Lower lobe of right lung (tissue), 2 donors: ENCODE measurements at regions not wholly inside any gene's neighbourhood (a gene's known extent, or its start where the extent isn't known, plus 50 kb on each side); places are given as distances from the start of the nearest gene placed in this dataset.

Experiments used
- ATAC-seq, 2 donors: fragments of 200-7000 bp; cut with Tn5 transposase; one replicate each; pipeline ENCODE4 v1.9.1; 2020 to 2022; ENCODE audit warnings: mild to moderate bottlenecking in 2 of 2, moderate library complexity in 2 of 2
- DNase-seq: peaks from one replicate; pipeline ENCODE4 v3.0.0-alpha.2; 2020
- H3K27ac ChIP-seq: fragments of 200-600 bp; one replicate; pipeline ENCODE4 v1.8.0; 2022
- H3K27me3 ChIP-seq: fragments of 200-600 bp; one replicate; pipeline ENCODE4 v1.8.0; 2022; ENCODE audit warnings: low read depth
- H3K36me3 ChIP-seq: fragments of 200-600 bp; one replicate; pipeline ENCODE4 v1.8.0; 2022; ENCODE audit warnings: mild to moderate bottlenecking
- H3K4me1 ChIP-seq: fragments of 200-600 bp; one replicate; pipeline ENCODE4 v1.8.0; 2022
- H3K4me3 ChIP-seq: fragments of 200-600 bp; one replicate; pipeline ENCODE4 v1.8.0; 2022; ENCODE audit warnings: mild to moderate bottlenecking
- H3K9me3 ChIP-seq: fragments of 200-600 bp; one replicate; pipeline ENCODE4 v1.8.0; 2022
- intact Hi-C: fragments of 100-400 bp; cut with DNase I; formaldehyde crosslinking; loops from one replicate; pipeline ENCODE4 v1.11.0; 2022
- TF ChIP-seq, protein P1 (sequence below): fragments of 200-600 bp; IDR thresholded peaks from one replicate; pipeline ENCODE4 v1.8.0; 2022; ENCODE audit warnings: antibody characterized with exemption, mild to moderate bottlenecking
- donor health status: DM: no; HTN: yes; CAD: no; lungs with severe emphysema.

DNA sequence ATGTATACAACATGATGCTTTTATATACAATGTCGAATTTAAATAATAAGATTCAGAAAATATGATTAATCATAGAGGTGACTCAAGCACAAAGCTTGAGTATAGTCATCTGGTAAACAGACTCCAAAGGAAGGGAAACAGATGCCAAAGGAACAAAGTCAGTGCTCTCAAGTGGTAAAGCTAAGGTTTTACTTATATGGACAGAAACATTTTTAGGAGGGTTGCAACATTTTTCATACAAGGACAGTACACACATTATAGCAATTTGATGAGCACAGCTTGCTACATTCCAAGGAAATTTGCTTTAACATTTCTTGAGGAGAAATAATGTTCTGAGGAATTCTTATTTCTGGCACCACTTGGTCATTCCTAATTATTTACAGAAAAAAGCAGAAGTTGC, 333.4 kb upstream of the AADAT start:
- intact Hi-C loops: no loop called here
- no peak for ATAC-seq
- Histone ChIP-seq H3K9me3 (no peaks in the 10 kb centered on the region), H3K4me1 (no peaks in the 10 kb centered on the region), H3K4me3 (no peak overlapping the region), H3K27me3 (no peaks in the 10 kb centered on the region), H3K36me3 (no peaks in the 10 kb centered on the region), H3K27ac (no peak overlapping the region)
- TF ChIP-seq, protein P1, sequence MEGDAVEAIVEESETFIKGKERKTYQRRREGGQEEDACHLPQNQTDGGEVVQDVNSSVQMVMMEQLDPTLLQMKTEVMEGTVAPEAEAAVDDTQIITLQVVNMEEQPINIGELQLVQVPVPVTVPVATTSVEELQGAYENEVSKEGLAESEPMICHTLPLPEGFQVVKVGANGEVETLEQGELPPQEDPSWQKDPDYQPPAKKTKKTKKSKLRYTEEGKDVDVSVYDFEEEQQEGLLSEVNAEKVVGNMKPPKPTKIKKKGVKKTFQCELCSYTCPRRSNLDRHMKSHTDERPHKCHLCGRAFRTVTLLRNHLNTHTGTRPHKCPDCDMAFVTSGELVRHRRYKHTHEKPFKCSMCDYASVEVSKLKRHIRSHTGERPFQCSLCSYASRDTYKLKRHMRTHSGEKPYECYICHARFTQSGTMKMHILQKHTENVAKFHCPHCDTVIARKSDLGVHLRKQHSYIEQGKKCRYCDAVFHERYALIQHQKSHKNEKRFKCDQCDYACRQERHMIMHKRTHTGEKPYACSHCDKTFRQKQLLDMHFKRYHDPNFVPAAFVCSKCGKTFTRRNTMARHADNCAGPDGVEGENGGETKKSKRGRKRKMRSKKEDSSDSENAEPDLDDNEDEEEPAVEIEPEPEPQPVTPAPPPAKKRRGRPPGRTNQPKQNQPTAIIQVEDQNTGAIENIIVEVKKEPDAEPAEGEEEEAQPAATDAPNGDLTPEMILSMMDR: no peak
- DNase-seq: no peak

DNA sequence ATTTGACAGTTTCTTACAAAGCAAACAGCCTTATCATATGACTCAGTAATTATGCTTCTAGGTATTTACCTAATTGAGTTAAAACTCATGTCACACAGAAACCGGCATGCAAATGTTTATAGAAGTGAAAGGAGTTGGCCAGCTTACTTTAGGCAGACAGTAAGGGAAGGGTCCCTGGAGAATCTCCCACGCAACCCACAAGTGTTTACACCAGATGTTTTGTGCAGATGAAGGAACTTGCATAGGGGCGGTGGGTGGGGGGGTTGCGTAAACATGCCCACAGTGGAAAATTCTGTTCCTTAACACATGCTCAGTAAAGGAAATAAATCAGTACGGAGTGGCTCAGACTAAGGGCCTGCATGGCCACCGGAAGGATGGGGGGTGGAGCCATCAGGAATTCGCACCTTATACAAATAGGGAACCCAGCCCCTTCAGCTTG, 330.5 kb upstream of the AADAT start:
- no peak for ATAC-seq
- TF ChIP-seq, protein P1: no peak

GRCh38 chr4:170414961-170415360, 325.2 kb upstream of the AADAT start:
- H3K27me3 ChIP-seq: no peaks in the 10 kb centered on the region
- no peaks in the 10 kb centered on the region for H3K36me3 ChIP-seq
- TF ChIP-seq, protein P1: no peak
- no peaks in the 10 kb centered on the region for H3K4me1 ChIP-seq
- no peak overlapping the region for H3K27ac ChIP-seq
- no peak overlapping the region for H3K4me3 ChIP-seq
- no peak for DNase-seq
- ATAC-seq: no peak
- H3K9me3 ChIP-seq: no peaks in the 10 kb centered on the region
- intact Hi-C loops: no loop called here

More for the DNA sequence above, 330.5 kb upstream of the AADAT start:
- H3K27ac ChIP-seq: no peak overlapping the region
- H3K4me1 ChIP-seq: no peaks in the 10 kb centered on the region
- intact Hi-C loops: no loop called here
- DNase-seq: no peak
- no peak overlapping the region for H3K4me3 ChIP-seq
- no peaks in the 10 kb centered on the region for H3K27me3 ChIP-seq
- no peaks in the 10 kb centered on the region for H3K36me3 ChIP-seq
- H3K9me3 ChIP-seq: no peaks in the 10 kb centered on the region

DNA sequence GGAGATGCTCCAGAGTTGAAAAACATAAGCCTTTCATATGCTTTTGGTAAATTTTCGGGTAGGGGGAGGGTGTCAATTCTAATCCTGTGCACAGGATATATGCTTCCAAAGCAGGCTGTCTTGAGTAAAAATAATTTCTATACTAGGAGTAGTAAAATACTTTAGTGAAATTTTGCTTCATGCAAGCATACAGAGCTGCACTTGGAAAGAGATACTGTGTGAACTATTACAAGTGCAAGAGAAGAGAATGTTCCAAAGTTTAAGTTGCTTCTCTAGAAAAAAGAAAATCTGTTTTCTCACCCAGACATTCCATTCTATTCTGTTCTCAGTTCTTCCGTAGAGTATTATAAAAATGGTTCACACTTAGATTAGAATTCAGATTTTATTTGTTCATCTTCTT, 324.6 kb upstream of the AADAT start:
- ATAC-seq: no peak
- intact Hi-C loops: no loop called here
- no peaks in the 10 kb centered on the region for H3K4me1 ChIP-seq

DNA sequence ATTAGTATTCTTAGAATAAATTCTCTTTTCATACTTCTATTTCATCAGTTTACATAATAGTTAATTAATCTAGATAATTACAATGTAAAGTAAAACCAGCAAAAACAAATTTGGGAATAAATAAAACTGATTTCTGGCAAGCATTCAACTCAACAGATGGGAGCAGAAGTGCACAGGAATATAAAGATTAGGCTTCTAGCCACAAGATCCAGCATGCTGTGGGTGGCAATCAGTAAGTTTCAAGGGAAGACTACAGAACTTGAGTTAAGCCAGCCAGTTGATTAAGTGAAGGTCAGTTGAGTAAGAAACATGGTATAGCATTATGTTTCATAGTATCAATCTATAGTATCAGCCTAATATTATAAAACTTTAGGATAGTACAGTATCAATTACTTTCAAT, 324.2 kb upstream of the AADAT start:
- no peak overlapping the region for H3K4me3 ChIP-seq
- no peak for DNase-seq
- TF ChIP-seq, protein P1: no peak
- H3K4me1 ChIP-seq: no peaks in the 10 kb centered on the region
- no peaks in the 10 kb centered on the region for H3K9me3 ChIP-seq
- H3K27ac ChIP-seq: no peak overlapping the region
- no peaks in the 10 kb centered on the region for H3K27me3 ChIP-seq
- intact Hi-C loops: no loop called here
- no peak for ATAC-seq
- no peaks in the 10 kb centered on the region for H3K36me3 ChIP-seq

More for the DNA sequence above, 324.6 kb upstream of the AADAT start:
- no peak for DNase-seq
- no peak overlapping the region for H3K4me3 ChIP-seq
- no peaks in the 10 kb centered on the region for H3K9me3 ChIP-seq
- TF ChIP-seq, protein P1: no peak
- H3K27ac ChIP-seq: no peak overlapping the region
- H3K36me3 ChIP-seq: no peaks in the 10 kb centered on the region
- no peaks in the 10 kb centered on the region for H3K27me3 ChIP-seq

DNA sequence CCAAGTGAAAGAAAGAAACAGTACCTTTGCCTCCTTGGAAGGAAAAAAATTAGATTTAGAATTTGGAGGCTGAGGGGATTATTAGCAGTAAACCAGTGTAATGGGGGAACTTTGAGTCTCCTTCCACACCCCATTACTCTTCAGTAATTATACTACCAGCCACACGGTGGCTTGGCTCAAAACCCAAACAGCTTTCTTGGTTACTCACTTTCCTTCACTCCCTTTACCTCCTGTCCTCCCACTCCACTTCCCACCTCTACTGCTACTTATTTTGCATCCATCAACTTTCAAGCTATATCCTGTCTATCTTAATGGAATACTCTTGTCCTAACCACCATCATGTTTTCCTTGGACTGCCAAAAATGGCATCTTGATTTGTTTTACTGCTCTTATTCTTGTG, 310.6 kb upstream of the AADAT start:
- Histone ChIP-seq H3K4me1 (no peaks in the 10 kb centered on the region), H3K27ac (no peak overlapping the region), H3K27me3 (no peaks in the 10 kb centered on the region), H3K36me3 (no peaks in the 10 kb centered on the region), H3K9me3 (no peaks in the 10 kb centered on the region), H3K4me3 (no peak overlapping the region)
- intact Hi-C loops: no loop called here
- TF ChIP-seq, protein P1: no peak
- ATAC-seq (no peak), DNase-seq (no peak)
